ENCODE measurements at regions not wholly inside any gene's neighbourhood (a gene's known extent, or its start where the extent isn't known, plus 50 kb on each side); places are given as distances from the start of the nearest gene placed in this dataset.

GRCh38 chr14:101336183-101336582, 225.1 kb upstream of the DIO3 start:
- TF ChIP-seq CTCF (IDR thresholded peaks at IDR 0.05), result no peak
- peaks cover 13 to 14% of the 10 kb centered on the region in 2 experiments for H3K27me3 ChIP-seq (ENCODE audit: control insufficient read depth in 1 of 2, insufficient read depth in 2 of 2, low read length in 2 of 2)
- CTCF ChIA-PET, result no interaction called here

GRCh38 chr14:101337053-101337452, 224.2 kb upstream of the DIO3 start:
- peaks cover 14 to 21% of the 10 kb centered on the region in 2 experiments for H3K27me3 ChIP-seq (ENCODE audit: control insufficient read depth in 1 of 2, insufficient read depth in 2 of 2, low read length in 2 of 2)
- peaks cover 0 to 8% of the 10 kb centered on the region in 2 experiments for H3K9me3 ChIP-seq (ENCODE audit: control insufficient read depth in 1 of 2, insufficient read depth in 1 of 2, low read length in 2 of 2)
- ChIA-PET CTCF (no interaction called here), POLR2A (no interaction called here)
- TF ChIP-seq CTCF (IDR thresholded peaks at IDR 0.05), result no peak
- H3K36me3 ChIP-seq (ENCODE audit: insufficient read depth, low read length), result no peaks in the 10 kb centered on the region
- Mint-ChIP-seq H3K36me3 (ENCODE audit: low read depth) (no peaks in the 10 kb centered on the region), H3K4me1 (ENCODE audit: low read depth) (no peaks in the 10 kb centered on the region), H3K4me3 (no peak overlapping the region), H3K27ac (no peak overlapping the region), H3K27me3 (peaks cover 61% of the 10 kb centered on the region), H3K9me3 (no peaks in the 10 kb centered on the region)
- H3K4me1 ChIP-seq (ENCODE audit: insufficient read depth, low read length), result no peaks in the 10 kb centered on the region
- ATAC-seq (ENCODE audit: poor library complexity) (no peak), DNase-seq (no peak)
- H3K4me3 ChIP-seq (ENCODE audit: low read length), result no peak overlapping the region
- no peak overlapping the region for H3K27ac ChIP-seq (ENCODE audit: low read depth in 1 of 2, low read length in 2 of 2)
- intact Hi-C loops (cut with DNase I, micrococcal nuclease), result no loop called here

More at GRCh38 chr14:101336183-101336582, 225.1 kb upstream of the DIO3 start:
- intact Hi-C loops (cut with DNase I, micrococcal nuclease), result no loop called here
- Mint-ChIP-seq H3K27ac (no peak overlapping the region), H3K27me3 (peaks cover 60% of the 10 kb centered on the region), H3K4me1 (ENCODE audit: low read depth) (no peaks in the 10 kb centered on the region), H3K36me3 (ENCODE audit: low read depth) (no peaks in the 10 kb centered on the region), H3K9me3 (no peaks in the 10 kb centered on the region), H3K4me3 (no peak overlapping the region)
- no peak overlapping the region for H3K4me3 ChIP-seq (ENCODE audit: low read length)
- POLR2A ChIA-PET, result no interaction called here
- ATAC-seq (ENCODE audit: poor library complexity) (no peak), DNase-seq (no peak)
- no peak overlapping the region for H3K27ac ChIP-seq (ENCODE audit: low read depth in 1 of 2, low read length in 2 of 2)
- no peaks in the 10 kb centered on the region for H3K4me1 ChIP-seq (ENCODE audit: insufficient read depth, low read length)
- no peaks in the 10 kb centered on the region for H3K36me3 ChIP-seq (ENCODE audit: insufficient read depth, low read length)
- peaks cover 0 to 4% of the 10 kb centered on the region in 2 experiments for H3K9me3 ChIP-seq (ENCODE audit: control insufficient read depth in 1 of 2, insufficient read depth in 1 of 2, low read length in 2 of 2)

- no peaks in the 10 kb centered on the region for H3K36me3 Mint-ChIP-seq (ENCODE audit: low read depth)
- no peak for TF ChIP-seq CTCF (IDR thresholded peaks at IDR 0.05)
- H3K4me3 Mint-ChIP-seq, result no peak overlapping the region
- H3K27ac ChIP-seq (ENCODE audit: low read depth in 1 of 2, low read length in 2 of 2), result no peak overlapping the region
- H3K4me1 ChIP-seq (ENCODE audit: insufficient read depth, low read length), result no peaks in the 10 kb centered on the region
- intact Hi-C loops (cut with DNase I, micrococcal nuclease), result no loop called here
- H3K9me3 ChIP-seq (ENCODE audit: control insufficient read depth in 1 of 2, insufficient read depth in 1 of 2, low read length in 2 of 2), result peaks cover 0 to 4% of the 10 kb centered on the region in 2 experiments
- H3K4me3 ChIP-seq (ENCODE audit: low read length), result no peak overlapping the region
- no peak overlapping the region for H3K27ac Mint-ChIP-seq
- H3K9me3 Mint-ChIP-seq, result no peaks in the 10 kb centered on the region
- POLR2A ChIA-PET, result interaction anchor here (0.5 kb wide), 1 partner anchor 239 kb away, joined by 4 read pairs; no protein-coding TSS in a partner anchor
- ATAC-seq (ENCODE audit: poor library complexity), result no peak
- CTCF ChIA-PET, result no interaction called here
- H3K27me3 Mint-ChIP-seq, result peaks cover 58% of the 10 kb centered on the region
- no peaks in the 10 kb centered on the region for H3K4me1 Mint-ChIP-seq (ENCODE audit: low read depth)
- no peaks in the 10 kb centered on the region for H3K36me3 ChIP-seq (ENCODE audit: insufficient read depth, low read length)
- H3K27me3 ChIP-seq (ENCODE audit: control insufficient read depth in 1 of 2, insufficient read depth in 2 of 2, low read length in 2 of 2), result peaks cover 13 to 28% of the 10 kb centered on the region in 2 experiments
- DNase-seq, result no peak
These were observed 220.7 kb upstream of the DIO3 start for GRCh38 chr14:101340556-101340955.

Measured in CD4-positive, alpha-beta T cell (primary cell).